ENCODE measurements at regions not wholly inside any gene's neighbourhood (a gene's known extent, or its start where the extent isn't known, plus 50 kb on each side); places are given as distances from the start of the nearest gene placed in this dataset.

DNA sequence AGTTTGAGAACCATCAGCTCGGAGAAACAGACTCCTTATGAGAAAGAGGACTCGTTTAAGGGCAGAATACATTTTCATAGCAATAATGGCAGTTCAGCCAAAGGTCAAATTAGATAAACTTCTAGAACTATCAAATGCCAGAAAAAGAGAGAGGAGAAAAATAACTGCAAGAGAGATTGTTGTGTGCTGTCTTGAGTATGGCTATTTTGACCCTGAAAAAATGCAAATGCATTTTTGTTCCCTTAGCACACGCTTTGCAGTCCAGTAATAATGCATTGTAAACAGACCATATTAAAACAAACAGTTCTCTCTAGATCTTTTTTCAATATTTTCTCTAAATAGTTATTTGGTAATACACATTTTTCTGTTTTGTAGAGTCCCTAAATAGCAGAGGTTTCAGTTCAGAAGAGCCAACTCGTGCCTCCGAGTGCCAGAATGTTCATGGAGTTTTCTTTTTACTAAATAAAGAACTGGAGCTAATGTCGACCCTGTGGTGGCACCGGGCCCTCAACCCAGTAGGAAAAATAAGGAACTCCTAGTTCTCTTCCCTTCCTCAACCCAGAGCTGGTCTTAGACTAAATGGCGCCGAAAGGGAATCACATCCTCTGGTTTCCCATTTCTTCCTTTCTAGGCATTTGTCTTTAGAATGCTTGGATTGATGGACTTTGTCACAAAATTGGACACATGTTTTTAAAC lies 298.0 kb downstream of the MAP2K4 start:
- no peak overlapping the region for H3K27ac ChIP-seq
- no peak for TF ChIP-seq POLR2A (IDR thresholded peaks at IDR 0.05)
- TF ChIP-seq, protein P1, sequence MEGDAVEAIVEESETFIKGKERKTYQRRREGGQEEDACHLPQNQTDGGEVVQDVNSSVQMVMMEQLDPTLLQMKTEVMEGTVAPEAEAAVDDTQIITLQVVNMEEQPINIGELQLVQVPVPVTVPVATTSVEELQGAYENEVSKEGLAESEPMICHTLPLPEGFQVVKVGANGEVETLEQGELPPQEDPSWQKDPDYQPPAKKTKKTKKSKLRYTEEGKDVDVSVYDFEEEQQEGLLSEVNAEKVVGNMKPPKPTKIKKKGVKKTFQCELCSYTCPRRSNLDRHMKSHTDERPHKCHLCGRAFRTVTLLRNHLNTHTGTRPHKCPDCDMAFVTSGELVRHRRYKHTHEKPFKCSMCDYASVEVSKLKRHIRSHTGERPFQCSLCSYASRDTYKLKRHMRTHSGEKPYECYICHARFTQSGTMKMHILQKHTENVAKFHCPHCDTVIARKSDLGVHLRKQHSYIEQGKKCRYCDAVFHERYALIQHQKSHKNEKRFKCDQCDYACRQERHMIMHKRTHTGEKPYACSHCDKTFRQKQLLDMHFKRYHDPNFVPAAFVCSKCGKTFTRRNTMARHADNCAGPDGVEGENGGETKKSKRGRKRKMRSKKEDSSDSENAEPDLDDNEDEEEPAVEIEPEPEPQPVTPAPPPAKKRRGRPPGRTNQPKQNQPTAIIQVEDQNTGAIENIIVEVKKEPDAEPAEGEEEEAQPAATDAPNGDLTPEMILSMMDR (IDR thresholded peaks at IDR 0.05), result no peak
- TF ChIP-seq EP300 (IDR thresholded peaks at IDR 0.05), result no peak
- no peak overlapping the region for H3K4me3 ChIP-seq
- no peaks in the 10 kb centered on the region for H3K27me3 ChIP-seq
- WGBS, 2 donors, result 45 to 53% methylated on average over 9 of the region's 9 CpGs
- peaks cover 0 to 5% (median 0%) of the 10 kb centered on the region in 4 donors for H3K4me1 ChIP-seq
- H3K9me3 ChIP-seq, result peaks cover 0 to 7% (median 0%) of the 10 kb centered on the region in 4 donors
- no peak for DNase-seq (ENCODE audit: low spot score in 2 of 2)
- no peaks in the 10 kb centered on the region for H3K36me3 ChIP-seq

DNA sequence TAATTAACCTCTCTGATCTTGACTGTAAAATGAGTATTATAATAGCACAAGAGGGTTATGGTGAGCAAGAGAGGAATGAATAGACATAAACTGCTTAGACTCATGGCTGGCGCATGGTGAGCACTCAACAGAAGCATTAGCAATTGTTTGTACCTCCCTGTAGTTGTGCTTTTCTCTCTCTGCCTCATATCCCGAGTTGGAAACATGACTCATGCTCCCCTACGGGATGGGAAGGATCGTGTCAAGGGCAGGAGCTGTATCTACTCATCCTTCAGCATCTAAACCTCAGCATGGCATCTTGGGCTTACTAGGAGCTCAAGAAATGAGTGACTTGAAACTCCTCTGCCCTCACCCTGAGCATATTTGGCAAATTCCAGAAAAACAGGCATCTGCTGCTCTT lies 299.6 kb downstream of the MAP2K4 start:
- no peak for DNase-seq (ENCODE audit: low spot score in 2 of 2)
- Histone ChIP-seq H3K27me3 (no peaks in the 10 kb centered on the region), H3K36me3 (no peaks in the 10 kb centered on the region), H3K27ac (no peak overlapping the region), H3K4me3 (no peak overlapping the region), H3K4me1 (peaks cover 0 to 5% (median 0%) of the 10 kb centered on the region in 4 donors), H3K9me3 (peaks cover 0 to 3% (median 0%) of the 10 kb centered on the region in 4 donors)
- WGBS, 2 donors, result 57 to 65% methylated on average over 4 of the region's 4 CpGs
- no peak for TF ChIP-seq POLR2A (IDR thresholded peaks at IDR 0.05)
- TF ChIP-seq, protein P1 (IDR thresholded peaks at IDR 0.05), result no peak
- no peak for TF ChIP-seq EP300 (IDR thresholded peaks at IDR 0.05)

DNA sequence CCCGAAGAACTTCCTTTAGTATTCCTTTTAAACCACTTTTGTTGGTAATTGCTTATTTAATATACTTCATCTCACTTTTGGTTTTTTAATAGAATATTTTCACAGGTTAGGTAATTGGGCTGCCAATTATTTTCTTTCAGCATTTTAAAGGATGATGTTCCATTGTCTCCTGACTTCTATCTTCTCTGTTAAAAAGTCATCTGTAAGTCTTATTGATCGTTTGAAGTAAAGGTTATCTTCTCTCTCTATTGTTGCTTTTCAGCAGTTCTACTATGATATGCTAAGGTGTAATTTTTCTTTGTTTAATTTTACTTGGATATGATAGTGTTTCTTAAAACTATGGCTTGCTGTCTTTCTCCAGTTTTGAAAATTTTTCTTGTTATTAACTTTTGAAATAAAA lies 307.5 kb downstream of the MAP2K4 start:
- WGBS, 2 donors, result 81 to 89% methylated on average over 2 of the region's 2 CpGs
- Histone ChIP-seq H3K27ac (no peak overlapping the region), H3K4me1 (no peaks in the 10 kb centered on the region), H3K27me3 (no peaks in the 10 kb centered on the region), H3K9me3 (peaks cover 0 to 24% (median 8%) of the 10 kb centered on the region in 4 donors), H3K4me3 (no peak overlapping the region), H3K36me3 (no peaks in the 10 kb centered on the region)
- TF ChIP-seq POLR2A (IDR thresholded peaks at IDR 0.05), result no peak
- TF ChIP-seq, protein P1 (IDR thresholded peaks at IDR 0.05), result no peak
- TF ChIP-seq EP300 (IDR thresholded peaks at IDR 0.05), result no peak
- DNase-seq (ENCODE audit: low spot score in 2 of 2), result no peak

DNA sequence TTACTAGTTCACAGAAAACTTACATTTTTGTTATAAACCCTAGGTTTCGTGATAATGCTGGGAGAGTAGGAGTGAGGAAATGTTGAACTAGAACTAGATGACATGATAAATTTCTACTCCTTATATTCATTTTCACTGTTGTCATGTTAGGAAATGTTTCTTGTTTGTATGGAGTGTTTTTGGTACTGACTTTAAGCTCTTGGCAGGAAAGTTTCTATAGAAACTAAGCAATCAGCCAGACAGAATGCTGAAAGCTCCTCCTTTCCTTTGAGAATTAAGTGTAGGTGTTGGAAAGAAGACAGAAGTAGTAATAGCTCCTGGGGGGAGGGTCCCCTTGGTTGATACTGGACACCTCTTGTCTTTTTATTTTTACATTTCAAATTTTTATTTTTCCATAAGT lies 309.8 kb downstream of the MAP2K4 start:
- Histone ChIP-seq H3K27ac (no peak overlapping the region), H3K27me3 (no peaks in the 10 kb centered on the region), H3K9me3 (peaks cover 0 to 24% (median 8%) of the 10 kb centered on the region in 4 donors), H3K36me3 (no peaks in the 10 kb centered on the region), H3K4me3 (no peak overlapping the region), H3K4me1 (no peaks in the 10 kb centered on the region)
- no peak for DNase-seq (ENCODE audit: low spot score in 2 of 2)
- 67 to 73% methylated on average over 1 of the region's 1 CpG for WGBS, 2 donors
- TF ChIP-seq POLR2A (IDR thresholded peaks at IDR 0.05), result no peak
- TF ChIP-seq, protein P1 (IDR thresholded peaks at IDR 0.05), result no peak
- TF ChIP-seq EP300 (IDR thresholded peaks at IDR 0.05), result no peak

DNA sequence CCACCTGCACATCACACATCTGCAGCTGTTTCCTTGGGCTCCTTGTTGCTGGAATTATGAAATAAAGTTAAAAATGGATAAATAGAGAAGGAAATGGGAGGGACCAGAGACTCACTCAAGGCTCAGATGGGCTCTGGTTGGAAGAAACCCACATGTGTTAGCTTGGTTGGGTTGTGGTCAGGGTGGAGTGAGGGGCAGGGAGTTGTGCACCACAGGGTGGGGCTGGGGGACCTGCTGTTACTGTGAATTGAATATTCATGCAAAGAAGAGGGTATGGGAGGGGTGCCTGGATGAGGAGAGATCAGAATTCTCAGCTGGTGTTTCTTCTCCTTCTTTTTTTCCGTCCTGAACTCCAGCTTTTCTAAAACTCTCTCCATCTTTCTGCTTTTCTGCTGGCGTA lies 320.7 kb downstream of the MAP2K4 start:
- Histone ChIP-seq H3K27me3 (no peaks in the 10 kb centered on the region), H3K27ac (no peak overlapping the region), H3K4me1 (no peaks in the 10 kb centered on the region), H3K36me3 (no peaks in the 10 kb centered on the region), H3K9me3 (no peaks in the 10 kb centered on the region), H3K4me3 (no peak overlapping the region)
- no peak for DNase-seq (ENCODE audit: low spot score in 2 of 2)
- 78 to 83% methylated on average over 2 of the region's 2 CpGs for WGBS, 2 donors
- TF ChIP-seq, protein P1 (IDR thresholded peaks at IDR 0.05), result no peak

Data from tibial nerve (tissue), 4 donors.